Natural killer cell (primary cell): ENCODE measurements at regions not wholly inside any gene's neighbourhood (a gene's known extent, or its start where the extent isn't known, plus 50 kb on each side); places are given as distances from the start of the nearest gene placed in this dataset.

Experiments used
- ATAC-seq, 3 donors: fragments of 150-1000 bp in 2 of 3; fragments of 200-7000 bp in 1 of 3; cut with Tn5 transposase; 1 replicate in 1 of 3; 2 replicates in 2 of 3; pipeline ENCODE4 v1.10.0; 2021; ENCODE audit warnings: mild to moderate bottlenecking in 2 of 3, moderate library complexity in 2 of 3
- DNase-seq, 2 donors: peaks; one replicate each; pipeline versions ENCODE4 v3.0.0 to v3.0.0-alpha.2; 2013 to 2021; ENCODE audit warnings: mixed read lengths in 1 of 2
- H3K27ac ChIP-seq: one replicate; pipeline ENCODE4 v1.5.1; 2013; ENCODE audit warnings: mild to moderate bottlenecking, low read length
- H3K27me3 ChIP-seq: one replicate; pipeline ENCODE4 v1.6.1; 2013; ENCODE audit warnings: low read length; ENCODE audit not compliant: control insufficient read depth, insufficient read depth
- H3K36me3 ChIP-seq: one replicate; pipeline ENCODE4 v1.6.1; 2013; ENCODE audit warnings: low read length; ENCODE audit not compliant: control insufficient read depth, insufficient read depth
- H3K4me1 ChIP-seq: one replicate; pipeline ENCODE4 v1.6.1; 2013; ENCODE audit warnings: low read length; ENCODE audit not compliant: control insufficient read depth, insufficient read depth
- H3K4me3 ChIP-seq: one replicate; pipeline ENCODE4 v1.5.1; 2013; ENCODE audit warnings: low read length
- H3K9me3 ChIP-seq: one replicate; pipeline ENCODE4 v1.6.1; 2013; ENCODE audit warnings: low read length; ENCODE audit not compliant: control insufficient read depth, insufficient read depth
- H3K27ac Mint-ChIP-seq, 2 donors: one replicate each; pipeline ENCODE4 v1.8.0; 2022; ENCODE audit warnings: mild to moderate bottlenecking in 2 of 2, mixed read lengths in 2 of 2, moderate library complexity in 1 of 2
- H3K27me3 Mint-ChIP-seq, 2 donors: one replicate each; pipeline ENCODE4 v1.8.0; 2022; ENCODE audit warnings: low read depth in 2 of 2, mixed read lengths in 2 of 2
- H3K36me3 Mint-ChIP-seq: one replicate; pipeline ENCODE4 v1.8.0; 2022; ENCODE audit warnings: mixed read lengths
- H3K4me1 Mint-ChIP-seq, 2 donors: one replicate each; pipeline ENCODE4 v1.8.0; 2022; ENCODE audit warnings: mixed read lengths in 2 of 2
- H3K4me3 Mint-ChIP-seq: one replicate; pipeline ENCODE4 v1.8.0; 2022; ENCODE audit warnings: mild to moderate bottlenecking, moderate library complexity, mixed read lengths
- H3K9me3 Mint-ChIP-seq, 2 donors: one replicate each; pipeline ENCODE4 v1.8.0; 2022; ENCODE audit warnings: mixed read lengths in 2 of 2
- CTCF ChIP-seq: fragments of 200-600 bp; IDR thresholded peaks from one replicate; pipeline ENCODE4 v1.8.0; 2022; ENCODE audit warnings: antibody characterized with exemption
- WGBS: methylation state at CpG from one replicate; pipeline ENCODE4 v1.1.7; 2013; ENCODE audit warnings: missing lambda C conversion rate; ENCODE audit not compliant: insufficient coverage; 5-methylcytosine and 5-hydroxymethylcytosine counted together
- intact Hi-C: fragments of 100-400 bp; cut with micrococcal nuclease; formaldehyde crosslinking; loops from one replicate; pipeline ENCODE4 v1.14.2; 2022

DNA sequence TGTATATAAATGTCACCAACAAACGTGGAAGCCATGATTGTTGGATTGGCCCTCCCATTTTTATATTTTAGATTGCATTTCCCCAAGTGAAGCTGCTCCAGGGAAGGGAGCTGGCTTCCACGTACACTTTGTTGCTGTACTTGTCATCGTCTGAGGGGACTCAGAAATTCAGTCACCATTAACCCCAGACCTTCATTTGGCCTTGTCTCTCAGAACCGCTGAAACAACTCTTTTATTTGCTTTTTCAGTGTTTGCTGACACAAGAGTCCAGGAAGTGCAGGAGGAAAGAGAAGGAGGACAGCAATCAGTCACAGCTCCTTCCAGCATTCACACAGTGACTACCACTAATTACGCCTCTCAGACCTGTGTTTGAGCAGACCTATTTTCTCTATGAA is 276.5 kb downstream of the TBL1XR1 start:
- Histone ChIP-seq H3K4me3 (no peak overlapping the region), H3K27me3 (no peaks in the 10 kb centered on the region), H3K27ac (no peak overlapping the region), H3K36me3 (no peaks in the 10 kb centered on the region), H3K4me1 (no peaks in the 10 kb centered on the region), H3K9me3 (no peaks in the 10 kb centered on the region)
- intact Hi-C loops, result no loop called here
- TF ChIP-seq CTCF, result no peak
- no peaks in the 10 kb centered on the region for H3K36me3 Mint-ChIP-seq
- H3K4me1 Mint-ChIP-seq, result no peaks in the 10 kb centered on the region
- 72% methylated on average over 5 of the region's 5 CpGs for WGBS
- H3K27ac Mint-ChIP-seq, result no peak overlapping the region
- ATAC-seq (no peak), DNase-seq (no peak)
- H3K4me3 Mint-ChIP-seq, result no peak overlapping the region
- no peaks in the 10 kb centered on the region for H3K27me3 Mint-ChIP-seq
- H3K9me3 Mint-ChIP-seq, result no peaks in the 10 kb centered on the region

DNA sequence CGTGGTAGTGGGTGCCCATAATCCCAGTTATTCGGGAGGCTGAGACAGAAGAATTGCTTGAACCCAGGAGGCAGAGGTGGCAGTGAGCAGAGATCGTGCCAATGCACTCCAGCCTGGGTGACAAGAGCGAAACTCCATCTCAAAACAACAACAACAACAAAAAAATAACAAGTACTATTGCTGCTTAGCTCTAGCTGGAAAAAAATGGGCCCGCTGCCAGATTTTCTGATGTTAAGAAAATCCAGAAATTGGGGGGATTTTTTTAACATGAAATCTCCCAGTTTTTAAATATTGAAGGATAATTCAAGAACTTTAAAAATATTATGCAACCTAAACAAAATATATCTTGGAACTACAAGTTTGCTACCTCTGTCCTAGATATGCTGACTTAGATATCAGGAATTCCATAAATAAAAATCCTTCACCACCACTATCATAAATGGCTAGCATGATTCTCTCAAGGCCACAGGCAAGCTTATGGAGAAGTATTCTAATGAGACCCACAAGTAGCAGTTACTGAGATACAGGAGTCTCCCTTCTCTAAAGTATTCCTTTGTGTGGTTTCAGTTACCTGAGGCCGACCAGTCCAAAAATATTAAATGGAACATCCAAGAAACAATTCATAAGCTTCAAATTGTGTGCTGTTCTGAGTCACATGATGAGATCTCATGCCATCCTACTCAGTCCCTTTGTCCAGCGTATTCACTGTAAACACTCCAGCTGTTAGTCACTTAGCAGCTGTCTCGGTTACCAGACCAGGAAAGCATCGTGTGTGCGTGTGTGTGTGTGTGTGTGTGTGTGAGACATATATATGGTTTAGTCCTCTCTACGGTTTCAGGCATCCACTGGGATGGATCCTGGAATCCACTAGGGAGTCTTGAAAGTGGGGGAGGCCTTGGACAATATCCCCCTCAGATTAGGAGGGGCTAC is 277.2 kb downstream of the TBL1XR1 start:
- Histone ChIP-seq H3K4me3 (no peak overlapping the region), H3K9me3 (no peaks in the 10 kb centered on the region), H3K27ac (no peak overlapping the region), H3K27me3 (no peaks in the 10 kb centered on the region), H3K36me3 (no peaks in the 10 kb centered on the region), H3K4me1 (no peaks in the 10 kb centered on the region)
- WGBS, result 85% methylated on average over 10 of the region's 11 CpGs
- DNase-seq (no peak), ATAC-seq (no peak)
- no peak for TF ChIP-seq CTCF
- no peaks in the 10 kb centered on the region for H3K36me3 Mint-ChIP-seq
- no peaks in the 10 kb centered on the region for H3K27me3 Mint-ChIP-seq
- H3K4me3 Mint-ChIP-seq, result no peak overlapping the region
- no peak overlapping the region for H3K27ac Mint-ChIP-seq
- H3K9me3 Mint-ChIP-seq, result no peaks in the 10 kb centered on the region
- intact Hi-C loops, result no loop called here
- no peaks in the 10 kb centered on the region for H3K4me1 Mint-ChIP-seq

DNA sequence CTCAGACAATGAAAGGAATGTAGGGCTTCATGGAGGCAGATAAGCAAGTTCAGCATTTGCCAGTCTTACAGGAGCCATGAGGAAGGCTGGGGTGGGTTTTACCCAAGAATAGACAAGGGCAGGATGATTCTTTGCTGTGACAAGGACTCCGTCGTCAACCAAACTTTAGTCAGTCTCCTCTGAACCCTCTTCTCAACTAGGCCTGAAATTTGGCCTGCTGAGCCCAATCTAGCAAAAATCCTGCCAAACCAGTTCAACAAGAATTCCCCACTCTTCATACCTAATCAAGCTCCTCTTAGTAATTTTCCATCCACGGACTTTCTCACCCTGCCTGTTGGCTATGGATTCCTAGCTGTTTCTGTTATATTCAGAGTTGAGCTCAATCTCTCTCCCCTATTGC is 280.5 kb downstream of the TBL1XR1 start:
- Histone ChIP-seq H3K36me3 (no peaks in the 10 kb centered on the region), H3K27ac (no peak overlapping the region), H3K4me1 (no peaks in the 10 kb centered on the region), H3K27me3 (no peaks in the 10 kb centered on the region), H3K4me3 (no peak overlapping the region), H3K9me3 (no peaks in the 10 kb centered on the region)
- no peaks in the 10 kb centered on the region for H3K9me3 Mint-ChIP-seq
- H3K27me3 Mint-ChIP-seq, result no peaks in the 10 kb centered on the region
- H3K4me1 Mint-ChIP-seq, result no peaks in the 10 kb centered on the region
- H3K36me3 Mint-ChIP-seq, result no peaks in the 10 kb centered on the region
- TF ChIP-seq CTCF, result no peak
- ATAC-seq, result no peak
- DNase-seq, result no peak
- intact Hi-C loops, result no loop called here
- H3K4me3 Mint-ChIP-seq, result no peak overlapping the region
- 91% methylated on average over 3 of the region's 3 CpGs for WGBS
- H3K27ac Mint-ChIP-seq, result no peak overlapping the region

- intact Hi-C loops, result no loop called here
- Histone ChIP-seq H3K27me3 (no peaks in the 10 kb centered on the region), H3K9me3 (no peaks in the 10 kb centered on the region), H3K4me1 (no peaks in the 10 kb centered on the region), H3K36me3 (no peaks in the 10 kb centered on the region), H3K27ac (no peak overlapping the region), H3K4me3 (no peak overlapping the region)
- Mint-ChIP-seq H3K9me3 (no peaks in the 10 kb centered on the region), H3K4me1 (no peaks in the 10 kb centered on the region), H3K4me3 (no peak overlapping the region), H3K27me3 (peaks cover 0 to 5% of the 10 kb centered on the region in 2 donors), H3K27ac (no peak overlapping the region), H3K36me3 (no peaks in the 10 kb centered on the region)
- no peak for ATAC-seq
- 100% methylated on average over 1 of the region's 1 CpG for WGBS
- TF ChIP-seq CTCF, result no peak
- no peak for DNase-seq
Observed at GRCh38 chr3:176914764-176915163, 282.5 kb downstream of the TBL1XR1 start.
